Fibroblast of lung (primary cell): ENCODE measurements at regions not wholly inside any gene's neighbourhood (a gene's known extent, or its start where the extent isn't known, plus 50 kb on each side); places are given as distances from the start of the nearest gene placed in this dataset.

ENCODE experiments used
- DNase-seq, 2 donors: peaks; one replicate each; pipeline versions ENCODE4 v3.0.0 to v3.0.0-alpha.2; 2010; ENCODE audit warnings: low read depth in 2 of 2
- H2AFZ ChIP-seq: 2 replicates; pipeline ENCODE4 v1.5.1; 2012; ENCODE audit warnings: low read length, control low read depth, inconsistent platforms
- H3K27ac ChIP-seq: 2 replicates; pipeline ENCODE4 v1.5.1; 2011; ENCODE audit warnings: low read length, control low read depth; ENCODE audit not compliant: insufficient read depth
- H3K27me3 ChIP-seq: 2 replicates; pipeline ENCODE4 v1.5.1; 2011; ENCODE audit warnings: mild to moderate bottlenecking, low read length; ENCODE audit not compliant: control insufficient read depth, insufficient read depth
- H3K36me3 ChIP-seq: 2 replicates; pipeline ENCODE4 v1.5.1; 2011; ENCODE audit warnings: low read length; ENCODE audit not compliant: control insufficient read depth, insufficient read depth
- H3K4me1 ChIP-seq: 2 replicates; pipeline ENCODE4 v1.5.1; 2011; ENCODE audit warnings: low read length; ENCODE audit not compliant: control insufficient read depth, insufficient read depth; ENCODE audit errors: extremely low read depth
- H3K4me2 ChIP-seq: 2 replicates; pipeline ENCODE4 v1.5.1; 2011; ENCODE audit warnings: low read length, control low read depth; ENCODE audit not compliant: insufficient read depth; ENCODE audit errors: extremely low read depth
- H3K4me3 ChIP-seq, 4 experiments: fragments of 200-600 bp in 1 of 4; sonication (generic) in 1 of 4; replicated peaks in 1 of 4; 2 replicates each; pipeline ENCODE4 v1.5.1; 2011 to 2016; ENCODE audit warnings: low read length in 4 of 4, low read depth in 3 of 4, mild to moderate bottlenecking in 3 of 4, control low read depth in 2 of 4, inconsistent platforms in 1 of 4, mixed read lengths in 1 of 4; ENCODE audit not compliant: insufficient read depth in 1 of 4; ENCODE audit errors: control extremely low read depth in 1 of 4
- H3K79me2 ChIP-seq: 2 replicates; pipeline ENCODE4 v1.5.1; 2012; ENCODE audit warnings: mild to moderate bottlenecking, low read length, inconsistent platforms; ENCODE audit not compliant: control insufficient read depth, insufficient read depth
- H3K9ac ChIP-seq: 2 replicates; pipeline ENCODE4 v1.5.1; 2011; ENCODE audit warnings: mild to moderate bottlenecking, low read length, control low read depth; ENCODE audit not compliant: insufficient read depth
- H3K9me3 ChIP-seq: 2 replicates; pipeline ENCODE4 v1.5.1; 2012; ENCODE audit warnings: low read depth, low read length; ENCODE audit not compliant: control insufficient read depth, insufficient read depth
- H4K20me1 ChIP-seq: 2 replicates; pipeline ENCODE4 v1.5.1; 2011; ENCODE audit warnings: low read length; ENCODE audit not compliant: control insufficient read depth, insufficient read depth; ENCODE audit errors: extremely low read depth
- CTCF ChIP-seq, 2 donors: IDR thresholded peaks in 1 of 2; conservative IDR thresholded peaks in 1 of 2; 1 replicate in 1 of 2; 2 replicates in 1 of 2; pipeline ENCODE4 v1.5.1; 2011 to 2012; ENCODE audit warnings: low read length in 2 of 2, control low read depth in 1 of 2, inconsistent platforms in 1 of 2, low read depth in 1 of 2, mild to moderate bottlenecking in 1 of 2
- EZH2 ChIP-seq: IDR thresholded peaks from 2 replicates; pipeline ENCODE4 v1.5.1; 2012; ENCODE audit warnings: low read length, control low read depth, mild to moderate bottlenecking; ENCODE audit errors: missing control alignments

DNA sequence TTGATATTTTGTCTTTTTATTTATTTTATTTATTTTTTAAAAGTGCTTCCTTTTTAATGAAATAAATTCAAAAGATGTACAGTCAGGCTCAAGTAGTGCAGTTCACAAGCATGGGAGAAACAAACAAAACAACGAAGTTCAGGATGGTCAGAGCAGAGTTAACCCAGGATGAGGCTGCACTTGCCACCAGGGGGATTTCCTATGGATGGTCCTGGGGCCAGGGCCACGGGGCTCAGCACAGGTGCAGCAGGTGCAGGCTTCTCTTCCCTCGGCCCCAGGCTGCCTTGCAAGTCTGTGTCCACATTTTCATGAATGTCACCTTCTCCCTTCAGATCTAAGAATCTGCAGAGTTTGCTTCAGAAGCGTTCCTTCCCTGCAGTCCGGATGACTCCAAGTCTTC, 76.5 kb downstream of the CDCA7 start:
- Histone ChIP-seq H4K20me1 (no peaks in the 10 kb centered on the region), H3K36me3 (no peaks in the 10 kb centered on the region), H3K27ac (no peak overlapping the region), H2AFZ (no peak overlapping the region), H3K79me2 (no peaks in the 10 kb centered on the region), H3K4me1 (no peaks in the 10 kb centered on the region), H3K9ac (no peak overlapping the region), H3K4me2 (no peak overlapping the region), H3K9me3 (no peaks in the 10 kb centered on the region), H3K27me3 (peaks cover 7% of the 10 kb centered on the region), H3K4me3 (no peak overlapping the region)
- DNase-seq, result no peak
- TF ChIP-seq EZH2 (no peak), CTCF (conservative IDR thresholded peaks at IDR 0.05 in 1 of 2, IDR thresholded peaks at IDR 0.05 in 1 of 2; ENCODE audit: low read depth in 1 of 2, low read length in 2 of 2) (no peak)

DNA sequence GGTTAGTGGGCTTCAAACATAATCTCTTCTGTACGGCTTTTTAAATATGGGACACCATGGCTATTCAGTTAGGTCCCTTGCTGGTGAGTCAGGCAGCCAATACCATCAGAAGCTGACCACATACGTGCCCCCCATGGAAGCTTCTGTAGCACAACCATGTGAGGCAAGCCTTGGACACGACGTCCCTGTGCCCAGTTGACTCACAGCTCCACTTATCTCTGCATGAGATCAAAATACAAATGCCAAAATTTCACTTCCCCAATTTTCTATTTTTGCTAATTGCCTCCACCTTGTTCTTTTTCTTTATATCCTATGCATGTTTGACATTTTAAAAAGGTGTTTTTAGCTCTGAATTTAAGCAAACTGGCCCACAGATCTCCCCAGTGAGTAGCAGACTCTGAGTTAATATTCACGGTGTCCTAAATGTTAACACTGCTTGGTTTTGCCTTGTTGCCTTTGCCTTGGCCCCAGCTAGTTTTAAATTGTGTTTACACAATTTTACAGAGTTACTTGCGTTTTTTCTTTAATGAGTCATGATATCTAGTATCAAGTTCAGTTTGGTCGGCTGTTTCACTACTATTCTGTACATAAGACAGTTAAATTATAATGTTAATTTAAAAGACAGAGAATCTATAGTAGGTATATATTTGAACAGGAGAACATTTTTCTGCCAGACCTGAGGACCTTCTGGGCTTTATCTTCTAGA, 77.5 kb downstream of the CDCA7 start:
- Histone ChIP-seq H3K36me3 (no peaks in the 10 kb centered on the region), H3K27me3 (peaks cover 7% of the 10 kb centered on the region), H3K79me2 (no peaks in the 10 kb centered on the region), H3K4me2 (no peak overlapping the region), H4K20me1 (no peaks in the 10 kb centered on the region), H3K9ac (no peak overlapping the region), H3K27ac (no peak overlapping the region), H3K4me3 (no peak overlapping the region), H3K4me1 (no peaks in the 10 kb centered on the region), H3K9me3 (no peaks in the 10 kb centered on the region), H2AFZ (no peak overlapping the region)
- TF ChIP-seq EZH2 (no peak), CTCF (conservative IDR thresholded peaks at IDR 0.05 in 1 of 2, IDR thresholded peaks at IDR 0.05 in 1 of 2; ENCODE audit: low read depth in 1 of 2, low read length in 2 of 2) (no peak)
- DNase-seq, result peak; percentile 27 to 86

- Histone ChIP-seq H3K27me3 (peaks cover 7% of the 10 kb centered on the region), H3K27ac (no peak overlapping the region), H4K20me1 (no peaks in the 10 kb centered on the region), H3K9ac (no peak overlapping the region), H3K79me2 (no peaks in the 10 kb centered on the region), H3K36me3 (no peaks in the 10 kb centered on the region), H3K4me2 (no peak overlapping the region), H2AFZ (no peak overlapping the region), H3K4me3 (no peak overlapping the region), H3K4me1 (no peaks in the 10 kb centered on the region), H3K9me3 (no peaks in the 10 kb centered on the region)
- TF ChIP-seq EZH2 (no peak), CTCF (conservative IDR thresholded peaks at IDR 0.05 in 1 of 2, IDR thresholded peaks at IDR 0.05 in 1 of 2; ENCODE audit: low read depth in 1 of 2, low read length in 2 of 2) (no peak)
- no peak for DNase-seq
Measured at GRCh38 chr2:173434762-173435569, 80.3 kb downstream of the CDCA7 start.
